ENCODE measurements at regions not wholly inside any gene's neighbourhood (a gene's known extent, or its start where the extent isn't known, plus 50 kb on each side); places are given as distances from the start of the nearest gene placed in this dataset.

DNA sequence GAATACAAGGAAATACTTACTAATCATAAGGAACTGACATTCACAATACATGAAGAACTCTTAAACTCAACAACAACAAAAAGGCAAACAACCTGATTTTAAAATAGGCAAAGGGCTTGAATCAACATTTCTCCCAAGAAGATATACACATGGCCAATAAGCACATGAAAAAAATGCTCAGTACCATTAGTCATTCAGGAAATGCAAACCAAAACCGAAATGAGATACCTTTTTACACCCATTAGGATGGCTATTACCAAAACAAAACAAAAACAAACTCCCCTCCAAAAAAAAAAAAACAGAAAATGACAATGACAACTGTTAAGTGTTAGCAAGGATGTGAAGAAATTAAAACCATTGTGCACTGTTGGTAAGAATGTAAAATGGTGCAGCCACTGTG lies 104.1 kb upstream of the ZNF462 start:
- no peaks in the 10 kb centered on the region for H3K4me1 ChIP-seq
- WGBS, 2 donors (ENCODE audit: low coverage in 1 of 2), result 40 to 55% methylated on average over 1 of the region's 1 CpG
- no peak overlapping the region for H3K4me3 ChIP-seq
- H3K36me3 ChIP-seq, result no peaks in the 10 kb centered on the region
- H3K27me3 ChIP-seq, result no peaks in the 10 kb centered on the region
- in situ Hi-C loops (cut with MboI; ENCODE audit: low pct_ligation_motif_present in 1 of 4, low pct_unique_long_range_greater_than_20kb in 1 of 4, low sequenced_read_pairs in 3 of 4) (no loop called here), intact Hi-C loops (cut with DNase I; ENCODE audit: low total_unique reads) (no loop called here)
- TF ChIP-seq POLR2A (IDR thresholded peaks at IDR 0.05) (no peak), EP300 (IDR thresholded peaks at IDR 0.05; ENCODE audit: low read depth) (no peak), POLR2AphosphoS5 (IDR thresholded peaks at IDR 0.05) (no peak)
- TF ChIP-seq, protein P1, sequence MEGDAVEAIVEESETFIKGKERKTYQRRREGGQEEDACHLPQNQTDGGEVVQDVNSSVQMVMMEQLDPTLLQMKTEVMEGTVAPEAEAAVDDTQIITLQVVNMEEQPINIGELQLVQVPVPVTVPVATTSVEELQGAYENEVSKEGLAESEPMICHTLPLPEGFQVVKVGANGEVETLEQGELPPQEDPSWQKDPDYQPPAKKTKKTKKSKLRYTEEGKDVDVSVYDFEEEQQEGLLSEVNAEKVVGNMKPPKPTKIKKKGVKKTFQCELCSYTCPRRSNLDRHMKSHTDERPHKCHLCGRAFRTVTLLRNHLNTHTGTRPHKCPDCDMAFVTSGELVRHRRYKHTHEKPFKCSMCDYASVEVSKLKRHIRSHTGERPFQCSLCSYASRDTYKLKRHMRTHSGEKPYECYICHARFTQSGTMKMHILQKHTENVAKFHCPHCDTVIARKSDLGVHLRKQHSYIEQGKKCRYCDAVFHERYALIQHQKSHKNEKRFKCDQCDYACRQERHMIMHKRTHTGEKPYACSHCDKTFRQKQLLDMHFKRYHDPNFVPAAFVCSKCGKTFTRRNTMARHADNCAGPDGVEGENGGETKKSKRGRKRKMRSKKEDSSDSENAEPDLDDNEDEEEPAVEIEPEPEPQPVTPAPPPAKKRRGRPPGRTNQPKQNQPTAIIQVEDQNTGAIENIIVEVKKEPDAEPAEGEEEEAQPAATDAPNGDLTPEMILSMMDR (IDR thresholded peaks at IDR 0.05), result no peak
- DNase-seq, result no peak
- H3K9me3 ChIP-seq, result no peaks in the 10 kb centered on the region
- no peak overlapping the region for H3K27ac ChIP-seq

DNA sequence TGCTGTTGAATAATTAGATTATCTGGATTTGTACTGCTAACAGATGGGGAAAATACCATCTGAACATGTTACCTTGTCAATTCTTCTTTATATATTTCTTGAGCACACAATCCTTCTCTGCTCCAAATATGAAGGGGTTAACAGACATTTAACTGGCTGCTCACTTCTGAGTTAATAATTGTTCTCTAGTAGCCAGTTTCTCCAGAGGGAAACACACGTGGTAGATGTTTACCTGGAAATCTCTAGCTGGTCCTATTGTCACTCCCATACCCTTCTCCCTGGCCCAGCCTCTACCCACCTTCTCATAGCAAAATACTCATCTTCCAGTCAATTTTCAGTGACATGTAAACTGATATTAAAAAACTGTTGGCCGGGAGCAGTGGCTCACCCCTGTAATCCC lies 101.5 kb upstream of the ZNF462 start:
- no peaks in the 10 kb centered on the region for H3K36me3 ChIP-seq
- H3K4me1 ChIP-seq, result no peaks in the 10 kb centered on the region
- H3K27me3 ChIP-seq, result no peaks in the 10 kb centered on the region
- in situ Hi-C loops (cut with MboI; ENCODE audit: low pct_ligation_motif_present in 1 of 4, low pct_unique_long_range_greater_than_20kb in 1 of 4, low sequenced_read_pairs in 3 of 4), result no loop called here
- H3K9me3 ChIP-seq, result no peaks in the 10 kb centered on the region
- WGBS, 2 donors (ENCODE audit: low coverage in 1 of 2), result 17 to 51% methylated on average over 1 to 2 of the region's 2 CpGs
- intact Hi-C loops (cut with DNase I; ENCODE audit: low total_unique reads), result no loop called here
- TF ChIP-seq POLR2A (IDR thresholded peaks at IDR 0.05) (no peak), EP300 (IDR thresholded peaks at IDR 0.05; ENCODE audit: low read depth) (no peak), POLR2AphosphoS5 (IDR thresholded peaks at IDR 0.05) (no peak)
- TF ChIP-seq, protein P1 (IDR thresholded peaks at IDR 0.05), result no peak
- H3K27ac ChIP-seq, result no peak overlapping the region
- no peak overlapping the region for H3K4me3 ChIP-seq
- no peak for DNase-seq

DNA sequence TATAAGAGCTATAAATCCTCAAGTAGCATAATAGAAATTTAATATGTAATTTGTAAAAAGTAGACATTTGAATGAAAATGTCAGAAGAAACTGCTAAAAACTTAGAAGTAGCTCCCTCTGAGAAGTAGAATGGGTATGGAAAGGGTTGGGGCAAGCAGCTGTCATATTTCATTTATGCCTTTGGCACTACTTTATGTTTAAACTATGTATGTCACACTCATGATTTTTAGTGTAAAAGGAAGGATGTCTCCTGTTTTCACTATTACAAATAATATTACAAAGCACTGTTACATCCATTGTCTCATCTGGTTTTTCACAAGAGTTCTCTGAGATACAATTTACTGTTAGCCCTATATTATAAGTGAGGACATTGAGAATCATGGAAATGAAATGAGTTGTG lies 96.3 kb upstream of the ZNF462 start:
- no peak overlapping the region for H3K27ac ChIP-seq
- H3K9me3 ChIP-seq, result no peaks in the 10 kb centered on the region
- DNase-seq, result no peak
- TF ChIP-seq, protein P1 (IDR thresholded peaks at IDR 0.05), result no peak
- TF ChIP-seq POLR2AphosphoS5 (IDR thresholded peaks at IDR 0.05) (no peak), EP300 (IDR thresholded peaks at IDR 0.05; ENCODE audit: low read depth) (no peak), POLR2A (IDR thresholded peaks at IDR 0.05) (no peak)
- H3K27me3 ChIP-seq, result no peaks in the 10 kb centered on the region
- intact Hi-C loops (cut with DNase I; ENCODE audit: low total_unique reads) (no loop called here), in situ Hi-C loops (cut with MboI; ENCODE audit: low pct_ligation_motif_present in 1 of 4, low pct_unique_long_range_greater_than_20kb in 1 of 4, low sequenced_read_pairs in 3 of 4) (no loop called here)
- no peaks in the 10 kb centered on the region for H3K36me3 ChIP-seq
- no peaks in the 10 kb centered on the region for H3K4me1 ChIP-seq
- no peak overlapping the region for H3K4me3 ChIP-seq

DNA sequence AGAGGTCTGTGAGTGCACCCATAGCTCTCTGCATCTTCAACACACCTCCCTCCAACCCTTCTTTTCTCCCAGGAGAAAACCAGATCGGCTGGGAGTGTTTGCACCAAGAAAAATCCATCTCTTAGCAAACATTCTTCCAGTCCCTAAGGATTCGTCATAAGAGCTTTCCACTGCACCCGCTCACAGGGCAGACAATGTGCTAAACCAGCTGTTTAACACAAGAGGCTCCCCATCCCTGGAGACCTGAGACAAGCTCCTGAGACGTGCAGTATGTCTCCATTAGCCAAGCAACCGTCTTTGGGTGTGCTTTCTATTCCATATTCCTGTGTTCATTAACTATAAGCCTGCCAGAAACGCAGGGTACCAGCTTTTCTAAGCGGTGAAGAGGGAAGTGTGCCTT lies 93.6 kb upstream of the ZNF462 start:
- DNase-seq, result no peak
- 71 to 96% methylated on average over 3 to 7 of the region's 7 CpGs for WGBS, 2 donors (ENCODE audit: low coverage in 1 of 2)
- TF ChIP-seq, protein P1 (IDR thresholded peaks at IDR 0.05), result no peak
- TF ChIP-seq EP300 (IDR thresholded peaks at IDR 0.05; ENCODE audit: low read depth) (no peak), POLR2AphosphoS5 (IDR thresholded peaks at IDR 0.05) (no peak), POLR2A (IDR thresholded peaks at IDR 0.05) (no peak)
- Histone ChIP-seq H3K36me3 (no peaks in the 10 kb centered on the region), H3K4me1 (no peaks in the 10 kb centered on the region), H3K27me3 (no peaks in the 10 kb centered on the region), H3K9me3 (no peaks in the 10 kb centered on the region), H3K27ac (no peak overlapping the region), H3K4me3 (no peak overlapping the region)
- in situ Hi-C loops (cut with MboI; ENCODE audit: low pct_ligation_motif_present in 1 of 4, low pct_unique_long_range_greater_than_20kb in 1 of 4, low sequenced_read_pairs in 3 of 4), result no loop called here
- intact Hi-C loops (cut with DNase I; ENCODE audit: low total_unique reads), result no loop called here
